DND-41 (cell line): ENCODE measurements at regions not wholly inside any gene's neighbourhood (a gene's known extent, or its start where the extent isn't known, plus 50 kb on each side); places are given as distances from the start of the nearest gene placed in this dataset.

Experiments used
- ATAC-seq: fragments of 200-7000 bp; cut with Tn5 transposase; 3 replicates; pipeline ENCODE4 v1.9.1; 2021; ENCODE audit warnings: low read depth; ENCODE audit not compliant: insufficient read depth
- DNase-seq: peaks from one replicate; pipeline ENCODE4 v3.0.0-alpha.2; 2020
- H2AFZ ChIP-seq: 2 replicates; pipeline ENCODE4 v1.6.0; 2012; ENCODE audit warnings: low read depth, low read length
- H3K27ac ChIP-seq: 2 replicates; pipeline ENCODE4 v1.5.1; 2012; ENCODE audit warnings: low read length, inconsistent platforms
- H3K27me3 ChIP-seq: fragments of 200-600 bp; sonication (generic); 2 replicates; pipeline ENCODE4 v1.6.0; 2012; ENCODE audit warnings: low read length, mild to moderate bottlenecking, inconsistent platforms; ENCODE audit not compliant: insufficient read depth, poor library complexity
- H3K36me3 ChIP-seq: 2 replicates; pipeline ENCODE4 v1.5.1; 2012; ENCODE audit warnings: low read length, inconsistent platforms; ENCODE audit not compliant: insufficient read depth
- H3K4me1 ChIP-seq: 2 replicates; pipeline ENCODE4 v1.5.1; 2012; ENCODE audit warnings: mild to moderate bottlenecking, low read length; ENCODE audit not compliant: insufficient read depth
- H3K4me2 ChIP-seq: 2 replicates; pipeline ENCODE4 v1.6.0; 2012; ENCODE audit warnings: mild to moderate bottlenecking, moderate library complexity, low read length, inconsistent platforms; ENCODE audit not compliant: insufficient read depth
- H3K4me3 ChIP-seq, 2 experiments: fragments of 200-600 bp in 1 of 2; shearing (Covaris generic) in 1 of 2; 2 replicates each; pipeline ENCODE4 v1.5.1; 2012 to 2016; ENCODE audit warnings: inconsistent platforms in 2 of 2, low read length in 2 of 2, mild to moderate bottlenecking in 2 of 2, low read depth in 1 of 2, moderate library complexity in 1 of 2
- H3K79me2 ChIP-seq: 2 replicates; pipeline ENCODE4 v1.6.0; 2012; ENCODE audit warnings: low read length, inconsistent platforms; ENCODE audit not compliant: insufficient read depth
- H3K9ac ChIP-seq: 2 replicates; pipeline ENCODE4 v1.6.0; 2012; ENCODE audit warnings: low read depth, mild to moderate bottlenecking, inconsistent platforms, low read length, moderate library complexity
- H3K9me3 ChIP-seq: 2 replicates; pipeline ENCODE4 v1.5.1; 2012; ENCODE audit warnings: low read length, moderate library complexity, mild to moderate bottlenecking, inconsistent platforms; ENCODE audit not compliant: insufficient read depth, severe bottlenecking
- H4K20me1 ChIP-seq: 2 replicates; pipeline ENCODE4 v1.6.0; 2012; ENCODE audit warnings: low read length; ENCODE audit not compliant: insufficient read depth
- EZH2 ChIP-seq: IDR thresholded peaks from 3 replicates; pipeline ENCODE4 v1.6.1; 2012; ENCODE audit warnings: borderline replicate concordance, low read depth, mild to moderate bottlenecking, moderate library complexity, low read length, inconsistent platforms; ENCODE audit not compliant: severe bottlenecking
- TF ChIP-seq, protein P1 (sequence below): IDR thresholded peaks from 2 replicates; pipeline ENCODE4 v1.5.1; 2012; ENCODE audit warnings: borderline replicate concordance, low read length, moderate library complexity, mild to moderate bottlenecking; ENCODE audit not compliant: poor library complexity, severe bottlenecking; ENCODE audit errors: extremely low read depth

- no peaks in the 10 kb centered on the region for H3K4me1 ChIP-seq
- H3K27me3 ChIP-seq: peaks cover 5% of the 10 kb centered on the region
- no peaks in the 10 kb centered on the region for H3K36me3 ChIP-seq
- no peak overlapping the region for H2AFZ ChIP-seq
- no peak overlapping the region for H3K9ac ChIP-seq
- ATAC-seq: no peak
- no peak overlapping the region for H3K27ac ChIP-seq
- H4K20me1 ChIP-seq: no peaks in the 10 kb centered on the region
- no peak overlapping the region for H3K4me2 ChIP-seq
- TF ChIP-seq EZH2: no peak
- TF ChIP-seq, protein P1, sequence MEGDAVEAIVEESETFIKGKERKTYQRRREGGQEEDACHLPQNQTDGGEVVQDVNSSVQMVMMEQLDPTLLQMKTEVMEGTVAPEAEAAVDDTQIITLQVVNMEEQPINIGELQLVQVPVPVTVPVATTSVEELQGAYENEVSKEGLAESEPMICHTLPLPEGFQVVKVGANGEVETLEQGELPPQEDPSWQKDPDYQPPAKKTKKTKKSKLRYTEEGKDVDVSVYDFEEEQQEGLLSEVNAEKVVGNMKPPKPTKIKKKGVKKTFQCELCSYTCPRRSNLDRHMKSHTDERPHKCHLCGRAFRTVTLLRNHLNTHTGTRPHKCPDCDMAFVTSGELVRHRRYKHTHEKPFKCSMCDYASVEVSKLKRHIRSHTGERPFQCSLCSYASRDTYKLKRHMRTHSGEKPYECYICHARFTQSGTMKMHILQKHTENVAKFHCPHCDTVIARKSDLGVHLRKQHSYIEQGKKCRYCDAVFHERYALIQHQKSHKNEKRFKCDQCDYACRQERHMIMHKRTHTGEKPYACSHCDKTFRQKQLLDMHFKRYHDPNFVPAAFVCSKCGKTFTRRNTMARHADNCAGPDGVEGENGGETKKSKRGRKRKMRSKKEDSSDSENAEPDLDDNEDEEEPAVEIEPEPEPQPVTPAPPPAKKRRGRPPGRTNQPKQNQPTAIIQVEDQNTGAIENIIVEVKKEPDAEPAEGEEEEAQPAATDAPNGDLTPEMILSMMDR: no peak
- H3K79me2 ChIP-seq: no peaks in the 10 kb centered on the region
- no peaks in the 10 kb centered on the region for H3K9me3 ChIP-seq
- no peak for DNase-seq
- H3K4me3 ChIP-seq: no peak overlapping the region
Measured at GRCh38 chr7:41872966-41873365, 170.1 kb upstream of the INHBA start.

GRCh38 chr7:41870461-41871138 lies 167.7 kb upstream of the INHBA start:
- no peak overlapping the region for H3K9ac ChIP-seq
- no peaks in the 10 kb centered on the region for H4K20me1 ChIP-seq
- H3K27me3 ChIP-seq: peaks cover 5% of the 10 kb centered on the region
- no peaks in the 10 kb centered on the region for H3K36me3 ChIP-seq
- H3K4me1 ChIP-seq: no peaks in the 10 kb centered on the region
- no peak overlapping the region for H2AFZ ChIP-seq
- H3K9me3 ChIP-seq: peaks cover 3% of the 10 kb centered on the region
- H3K27ac ChIP-seq: no peak overlapping the region
- no peak for DNase-seq
- H3K4me3 ChIP-seq: no peak overlapping the region
- H3K4me2 ChIP-seq: no peak overlapping the region
- H3K79me2 ChIP-seq: no peaks in the 10 kb centered on the region
- TF ChIP-seq, protein P1: no peak
- TF ChIP-seq EZH2: no peak
- no peak for ATAC-seq

DNA sequence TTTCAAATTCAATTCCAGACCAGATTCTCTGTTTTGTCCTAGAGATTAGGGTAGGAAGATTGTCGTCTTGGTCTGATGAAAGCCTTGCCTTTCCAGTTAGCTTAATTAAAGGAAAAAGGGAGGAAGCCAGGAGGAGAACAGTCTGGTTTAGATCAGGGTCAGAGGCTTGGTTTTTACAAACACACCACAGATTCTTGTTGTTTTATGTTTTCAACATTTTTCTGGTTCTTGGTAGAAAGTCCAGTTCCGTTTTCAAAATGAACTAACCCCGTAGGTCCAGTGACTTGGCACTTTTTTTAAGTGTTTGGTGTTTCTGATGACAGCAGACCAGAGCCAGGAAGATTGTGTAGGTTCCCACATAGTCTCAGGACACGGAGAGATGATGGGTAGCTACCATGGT lies 167.1 kb upstream of the INHBA start:
- Histone ChIP-seq H3K4me1 (no peaks in the 10 kb centered on the region), H3K27me3 (peaks cover 5% of the 10 kb centered on the region), H3K79me2 (no peaks in the 10 kb centered on the region), H4K20me1 (no peaks in the 10 kb centered on the region), H3K36me3 (no peaks in the 10 kb centered on the region), H3K27ac (no peak overlapping the region), H3K4me2 (no peak overlapping the region), H3K4me3 (no peak overlapping the region), H3K9ac (no peak overlapping the region), H2AFZ (no peak overlapping the region), H3K9me3 (peaks cover 9% of the 10 kb centered on the region)
- TF ChIP-seq, protein P1: no peak
- TF ChIP-seq EZH2: no peak
- DNase-seq (no peak), ATAC-seq (no peak)
